ENCODE measurements at regions not wholly inside any gene's neighbourhood (a gene's known extent, or its start where the extent isn't known, plus 50 kb on each side); places are given as distances from the start of the nearest gene placed in this dataset.

GRCh38 chr22:49284056-49284784 lies 543.5 kb downstream of the BRD1 start:
- DNase-seq (ENCODE audit: low read depth) = no peak
- H3K4me3 ChIP-seq (ENCODE audit: low read depth, low read length) = no peak overlapping the region
- TF ChIP-seq CTCF (IDR thresholded peaks at IDR 0.05; ENCODE audit: low read depth, low read length, missing control alignments) = no peak

GRCh38 chr22:49282596-49282995 lies 545.1 kb downstream of the BRD1 start:
- no peak for DNase-seq (ENCODE audit: low read depth)
- TF ChIP-seq CTCF (IDR thresholded peaks at IDR 0.05; ENCODE audit: low read depth, low read length, missing control alignments) = no peak
- H3K4me3 ChIP-seq (ENCODE audit: low read depth, low read length) = no peak overlapping the region

- H3K4me3 ChIP-seq (ENCODE audit: low read depth, low read length) = no peak overlapping the region
- DNase-seq (ENCODE audit: low read depth) = no peak
- TF ChIP-seq CTCF (IDR thresholded peaks at IDR 0.05; ENCODE audit: low read depth, low read length, missing control alignments) = no peak
Observed at GRCh38 chr22:49281467-49282340, 546.0 kb downstream of the BRD1 start.

- no peak overlapping the region for H3K4me3 ChIP-seq (ENCODE audit: low read depth, low read length)
- no peak for DNase-seq (ENCODE audit: low read depth)
- TF ChIP-seq CTCF (IDR thresholded peaks at IDR 0.05; ENCODE audit: low read depth, low read length, missing control alignments) = no peak
Observed at GRCh38 chr22:49278340-49278739, 549.3 kb downstream of the BRD1 start.

- H3K4me3 ChIP-seq (ENCODE audit: low read depth, low read length) = no peak overlapping the region
- no peak for DNase-seq (ENCODE audit: low read depth)
- no peak for TF ChIP-seq CTCF (IDR thresholded peaks at IDR 0.05; ENCODE audit: low read depth, low read length, missing control alignments)
Observed at GRCh38 chr22:49276567-49276966, 551.1 kb downstream of the BRD1 start.

- DNase-seq (ENCODE audit: low read depth) = no peak
- no peak overlapping the region for H3K4me3 ChIP-seq (ENCODE audit: low read depth, low read length)
- TF ChIP-seq CTCF (IDR thresholded peaks at IDR 0.05; ENCODE audit: low read depth, low read length, missing control alignments) = no peak
Observed at GRCh38 chr22:49274754-49275380, 552.8 kb downstream of the BRD1 start.
